ENCODE measurements at regions not wholly inside any gene's neighbourhood (a gene's known extent, or its start where the extent isn't known, plus 50 kb on each side); places are given as distances from the start of the nearest gene placed in this dataset.

GRCh38 chr2:156666130-156666785 lies 230.1 kb downstream of the GPD2 start:
- no peaks in the 10 kb centered on the region for H4K20me1 ChIP-seq (ENCODE audit: insufficient read depth, low read length)
- in situ Hi-C loops (cut with MboI; ENCODE audit: low sequenced_read_pairs): no loop called here
- TF ChIP-seq ELK1 (IDR thresholded peaks at IDR 0.05; ENCODE audit: borderline replicate concordance, low read depth, low read length): no peak
- no peak for TF ChIP-seq CHD1 (IDR thresholded peaks at IDR 0.05; ENCODE audit: low read depth, low read length)
- TF ChIP-seq RFX5 (IDR thresholded peaks at IDR 0.05; ENCODE audit: low read depth, low read length): no peak
- TF ChIP-seq MXI1 (IDR thresholded peaks at IDR 0.05; ENCODE audit: borderline replicate concordance, low read depth, low read length): no peak
- no peak for TF ChIP-seq FOS (IDR thresholded peaks at IDR 0.05; ENCODE audit: low read depth, low read length)
- TF ChIP-seq MAFK (IDR thresholded peaks at IDR 0.05; ENCODE audit: low read depth, low read length): no peak
- TF ChIP-seq RCOR1 (IDR thresholded peaks at IDR 0.05; ENCODE audit: insufficient replicate concordance, low read length): no peak
- no peak for TF ChIP-seq NFE2L2 (IDR thresholded peaks at IDR 0.05; ENCODE audit: low read depth, low read length)
- TF ChIP-seq MAZ (IDR thresholded peaks at IDR 0.05; ENCODE audit: borderline replicate concordance, low read depth, low read length): no peak
- TF ChIP-seq POLR2A (IDR thresholded peaks at IDR 0.05; ENCODE audit: low read depth, low read length): no peak
- no peak for TF ChIP-seq CEBPB (IDR thresholded peaks at IDR 0.05; ENCODE audit: low read depth, low read length)
- no peak for TF ChIP-seq USF2 (IDR thresholded peaks at IDR 0.05; ENCODE audit: low read depth, low read length)
- no peak for TF ChIP-seq BHLHE40 (IDR thresholded peaks at IDR 0.05; ENCODE audit: low read depth, low read length)
- TF ChIP-seq RAD21 (IDR thresholded peaks at IDR 0.05; ENCODE audit: low read length): no peak
- no peak for TF ChIP-seq CTCF (conservative IDR thresholded peaks at IDR 0.05; ENCODE audit: low read depth, low read length)
- no peak for TF ChIP-seq SMC3 (IDR thresholded peaks at IDR 0.05; ENCODE audit: low read depth, low read length)

More at GRCh38 chr2:156666130-156666785, 230.1 kb downstream of the GPD2 start:
- no TSS peak for BruUV-seq (replicated peaks)
- Histone ChIP-seq H3K36me3 (ENCODE audit: control insufficient read depth, insufficient read depth, low read length) (no peaks in the 10 kb centered on the region), H3K27me3 (ENCODE audit: control insufficient read depth, insufficient read depth, low read length) (no peaks in the 10 kb centered on the region), H3K9ac (ENCODE audit: low read depth, low read length) (no peak overlapping the region), H3K4me2 (ENCODE audit: low read depth, low read length) (no peak overlapping the region), H3K27ac (ENCODE audit: insufficient read depth, low read length) (no peak overlapping the region), H4K91ac (ENCODE audit: insufficient read depth, low read depth, low read length) (no peak overlapping the region), H3K4me1 (ENCODE audit: control insufficient read depth, insufficient read depth, low read length) (no peaks in the 10 kb centered on the region), H2BK15ac (ENCODE audit: low read depth, low read length) (no peak overlapping the region), H2AK9ac (replicated peaks; ENCODE audit: low read depth, low read length, poor library complexity) (no peak overlapping the region), H3K18ac (ENCODE audit: low read depth, low read length) (no peak overlapping the region), H4K8ac (ENCODE audit: low read depth in 2 of 2, low read length in 2 of 2) (no peak overlapping the region), H3K79me1 (ENCODE audit: low read depth in 1 of 2, low read length in 2 of 2) (no peaks in the 10 kb centered on the region), H3K14ac (replicated peaks; ENCODE audit: low read depth, low read length) (no peak overlapping the region), H2AK5ac (ENCODE audit: low read depth, low read length) (no peak overlapping the region), H3K56ac (ENCODE audit: extremely low read depth, insufficient read depth, low read length) (no peak overlapping the region), H3K4me3 (ENCODE audit: insufficient read depth, low read depth, low read length) (no peak overlapping the region), H2BK20ac (ENCODE audit: low read depth, low read length) (no peak overlapping the region), H3K4ac (ENCODE audit: low read depth, low read length) (no peak overlapping the region), H3K9me1 (ENCODE audit: insufficient read depth, low read length) (no peaks in the 10 kb centered on the region), H4K5ac (ENCODE audit: low read depth, low read length) (no peak overlapping the region), H3K23ac (ENCODE audit: low read depth, low read length) (no peak overlapping the region), H2BK5ac (ENCODE audit: low read depth, low read length, poor library complexity, severe bottlenecking) (no peak overlapping the region), H2AFZ (replicated peaks; ENCODE audit: low read length, poor library complexity) (no peak overlapping the region), H2BK120ac (ENCODE audit: low read depth, low read length) (no peak overlapping the region), H3K9me3 (ENCODE audit: control insufficient read depth, insufficient read depth, low read length) (no peaks in the 10 kb centered on the region)
- no peak for DNase-seq
- ChIA-PET CTCF (no interaction called here), POLR2A (ENCODE audit: unreplicated experiment) (no interaction called here)
- no peak for ATAC-seq (ENCODE audit: low read depth)
- no CpG with 5 or more reads among the region's 4 CpGs for WGBS, 2 experiments (ENCODE audit: extremely low coverage in 2 of 2, insufficient read length in 1 of 2)
- intact Hi-C loops (cut with micrococcal nuclease): no loop called here
- dilution Hi-C loops (cut with HindIII; ENCODE audit: low sequenced_read_pairs, unreplicated experiment): no loop called here

Measured in IMR-90 (cell line).